SU-DHL-6 (cell line): ENCODE measurements at regions not wholly inside any gene's neighbourhood (a gene's known extent, or its start where the extent isn't known, plus 50 kb on each side); places are given as distances from the start of the nearest gene placed in this dataset.

ENCODE experiments used
- CTCF ChIP-seq: fragments of 200-600 bp; sonication (generic); IDR thresholded peaks from one replicate; pipeline ENCODE4 v1.5.1; 2017; ENCODE audit warnings: antibody characterized with exemption, mild to moderate bottlenecking, low read length, moderate library complexity; ENCODE audit not compliant: insufficient read depth, poor library complexity, severe bottlenecking
- EZH2phosphoT487 ChIP-seq: fragments of 200-600 bp; sonication (generic), shearing (Covaris generic); conservative IDR thresholded peaks from 2 replicates; pipeline ENCODE4 v1.6.1; 2018; ENCODE audit warnings: mild to moderate bottlenecking, antibody characterized with exemption, low read length, moderate library complexity, mixed read lengths

GRCh38 chr12:76183459-76184186, 99.1 kb upstream of the NAP1L1 start:
- no peak for TF ChIP-seq EZH2phosphoT487
- no peak for TF ChIP-seq CTCF
